SK-N-SH (cell line): ENCODE measurements at regions not wholly inside any gene's neighbourhood (a gene's known extent, or its start where the extent isn't known, plus 50 kb on each side); places are given as distances from the start of the nearest gene placed in this dataset.
"Not testable (repeated sequence)": the region's sequence is repeated elsewhere in the genome, so short reads cannot be mapped to it uniquely, and the experiment has no call there.

Experiments
- CHD2 ChIP-seq: fragments of 150-350 bp; IDR thresholded peaks from 2 replicates; pipeline ENCODE4 v1.6.1; 2018; ENCODE audit warnings: low read length; ENCODE audit not compliant: partially characterized antibody
- CTCF ChIP-seq: fragments of 200-600 bp; sonication (generic); IDR thresholded peaks from 2 replicates; pipeline ENCODE4 v1.6.1; 2017; ENCODE audit warnings: antibody characterized with exemption, mild to moderate bottlenecking, moderate library complexity
- POLR2AphosphoS5 ChIP-seq: IDR thresholded peaks from 2 replicates; pipeline ENCODE4 v1.6.1; 2012; ENCODE audit warnings: low read depth, low read length

- TF ChIP-seq CTCF, POLR2AphosphoS5, CHD2: not testable (repeated sequence)
Observed at GRCh38 chr20:25850133-25850532, 153.5 kb upstream of the ZNF337 start.
